GM18951 (cell line): ENCODE measurements at regions not wholly inside any gene's neighbourhood (a gene's known extent, or its start where the extent isn't known, plus 50 kb on each side); places are given as distances from the start of the nearest gene placed in this dataset.

Experiments used
- POLR2A ChIP-seq: IDR thresholded peaks from 4 replicates; pipeline ENCODE4 v1.6.1; 2011; ENCODE audit warnings: mild to moderate bottlenecking; ENCODE audit not compliant: insufficient read length, insufficient read depth; ENCODE audit errors: extremely low read depth
- in situ Hi-C: fragments of 300-500 bp; cut with MboI; formaldehyde crosslinking; loops from one replicate; pipeline ENCODE4 v1.12.0; 2022; ENCODE audit warnings: low sequenced_read_pairs, mixed read lengths, inconsistent platforms; ENCODE audit not compliant: unreplicated experiment

GRCh38 chr7:91515961-91516360 is 251.7 kb downstream of the FZD1 start:
- in situ Hi-C loops = no loop called here
- TF ChIP-seq POLR2A = no peak

GRCh38 chr7:91517201-91517785 is 253.1 kb downstream of the FZD1 start:
- in situ Hi-C loops = no loop called here
- no peak for TF ChIP-seq POLR2A

- TF ChIP-seq POLR2A = no peak
- in situ Hi-C loops = no loop called here
Observed at GRCh38 chr7:91518058-91518457, 253.8 kb downstream of the FZD1 start.

- in situ Hi-C loops = no loop called here
- TF ChIP-seq POLR2A = no peak
Observed at GRCh38 chr7:91519241-91520158, 255.3 kb downstream of the FZD1 start.

- no peak for TF ChIP-seq POLR2A
- in situ Hi-C loops = no loop called here
Observed at GRCh38 chr7:91520645-91521044, 256.4 kb downstream of the FZD1 start.

DNA sequence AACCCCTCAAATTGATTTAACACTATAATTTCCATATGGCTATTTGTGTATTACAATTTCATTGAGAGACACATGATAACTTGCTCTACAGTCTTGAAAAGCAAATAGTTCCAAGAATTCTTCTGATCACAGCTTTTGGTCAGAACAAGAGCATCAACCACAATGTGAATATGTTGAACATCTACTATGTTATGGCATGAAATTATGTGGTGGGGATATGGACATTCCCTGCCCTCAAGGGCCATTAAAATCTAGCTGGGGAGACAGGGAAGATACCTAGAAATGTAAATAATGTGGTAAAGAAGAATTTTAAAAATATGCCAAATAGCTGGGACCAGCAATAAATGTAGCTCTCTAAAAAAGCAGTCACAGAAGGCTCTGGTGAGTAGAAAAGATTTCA is 262.2 kb downstream of the FZD1 start:
- TF ChIP-seq POLR2A = no peak
- in situ Hi-C loops = no loop called here

GRCh38 chr7:91527460-91527859 is 263.2 kb downstream of the FZD1 start:
- TF ChIP-seq POLR2A = no peak
- in situ Hi-C loops = no loop called here

DNA sequence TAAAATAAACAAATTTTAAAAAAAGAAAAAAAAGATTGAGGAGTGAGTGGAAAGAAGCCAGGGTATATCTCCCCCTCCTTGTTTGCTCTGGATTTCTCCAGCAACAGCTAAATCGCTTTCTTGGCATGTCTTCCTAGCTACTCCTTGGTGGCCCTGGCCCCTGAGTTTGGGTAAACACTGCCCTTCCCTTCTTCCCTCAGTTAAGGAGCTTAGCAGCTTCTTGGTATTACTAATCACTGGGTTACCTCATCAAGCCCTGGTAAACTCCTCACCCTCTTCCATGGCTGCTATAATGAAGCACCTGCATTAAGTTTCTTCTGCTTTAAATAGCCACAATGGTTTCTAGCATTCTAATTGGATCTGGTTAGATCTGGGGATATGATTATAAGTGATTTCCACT is 269.8 kb downstream of the FZD1 start:
- no peak for TF ChIP-seq POLR2A

GRCh38 chr7:91537260-91538152 is 273.3 kb downstream of the FZD1 start:
- in situ Hi-C loops = no loop called here
- no peak for TF ChIP-seq POLR2A

More for the DNA sequence above, 269.8 kb downstream of the FZD1 start:
- in situ Hi-C loops = no loop called here

DNA sequence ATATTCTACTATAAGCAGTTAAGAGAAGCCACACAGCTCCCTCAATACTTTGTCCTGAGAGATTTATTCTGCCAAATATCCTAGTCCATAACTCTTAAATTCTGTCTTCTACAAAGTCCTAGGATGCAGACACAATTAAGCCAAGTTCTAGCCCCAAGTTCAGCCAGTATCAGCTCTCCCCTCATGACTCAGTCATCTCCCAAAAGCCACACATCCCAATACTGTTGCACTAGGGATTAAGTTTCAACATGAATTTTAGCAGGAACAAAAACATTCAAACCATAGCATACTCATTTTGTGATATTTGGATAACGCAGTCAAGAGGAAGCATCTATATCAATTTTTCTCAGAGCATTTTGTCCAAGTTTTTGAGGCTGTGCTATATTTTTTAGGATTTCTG is 277.4 kb downstream of the FZD1 start:
- TF ChIP-seq POLR2A = no peak
- in situ Hi-C loops = no loop called here

DNA sequence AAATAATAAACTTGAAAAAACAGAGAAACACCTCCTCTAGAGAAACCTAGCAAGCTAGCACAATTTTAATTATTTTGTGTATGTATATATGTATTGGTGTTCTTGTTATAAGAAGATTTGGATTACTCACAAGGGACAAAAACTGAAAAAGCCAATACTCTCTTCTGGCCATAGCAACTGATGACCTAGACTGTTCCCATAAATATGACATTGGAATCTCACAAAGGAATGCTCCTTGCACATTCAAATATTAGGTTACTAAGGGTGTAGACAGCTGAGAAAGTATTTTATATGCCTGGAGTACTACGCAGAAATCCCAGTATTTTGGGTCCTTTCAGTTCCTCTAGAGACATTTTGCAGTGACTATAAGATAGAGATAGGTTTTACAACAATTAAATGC is 279.4 kb downstream of the FZD1 start:
- in situ Hi-C loops = no loop called here
- TF ChIP-seq POLR2A = no peak

DNA sequence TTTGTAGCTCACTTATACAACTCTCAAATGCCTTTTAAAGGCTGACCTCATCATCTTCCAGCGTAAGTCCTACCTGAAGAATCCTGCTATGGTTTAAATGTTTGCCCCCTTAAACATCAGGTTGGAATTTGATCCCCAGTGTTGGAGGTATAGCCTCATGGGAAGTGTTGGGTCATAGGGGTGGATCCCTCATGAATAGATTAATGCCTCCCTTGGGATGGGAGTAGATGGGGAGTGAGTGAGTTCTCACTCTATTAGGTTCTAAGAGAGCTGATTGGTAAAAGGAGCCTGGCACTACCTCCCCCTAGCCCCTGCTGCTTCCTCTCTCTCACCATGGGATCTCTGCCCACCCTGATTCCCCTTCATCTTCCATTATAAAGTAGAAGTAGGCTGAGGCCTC is 285.6 kb downstream of the FZD1 start:
- TF ChIP-seq POLR2A = no peak
- in situ Hi-C loops = no loop called here

GRCh38 chr7:91550931-91551330 is 286.7 kb downstream of the FZD1 start:
- in situ Hi-C loops = no loop called here
- no peak for TF ChIP-seq POLR2A
